ENCODE measurements at regions not wholly inside any gene's neighbourhood (a gene's known extent, or its start where the extent isn't known, plus 50 kb on each side); places are given as distances from the start of the nearest gene placed in this dataset.

GRCh38 chrY:10032516-10033140 is 504.9 kb downstream of the TSPY10 start:
- TF ChIP-seq CTCF (conservative IDR thresholded peaks at IDR 0.05; ENCODE audit: low read depth): no peak
- H3K27ac ChIP-seq: peak overlapping the region; percentile 77
- DNase-seq (ENCODE audit: low spot score): no peak
- ChIA-PET CTCF (no interaction called here), POLR2A (ENCODE audit: low non-redundant PET) (no interaction called here)

DNA sequence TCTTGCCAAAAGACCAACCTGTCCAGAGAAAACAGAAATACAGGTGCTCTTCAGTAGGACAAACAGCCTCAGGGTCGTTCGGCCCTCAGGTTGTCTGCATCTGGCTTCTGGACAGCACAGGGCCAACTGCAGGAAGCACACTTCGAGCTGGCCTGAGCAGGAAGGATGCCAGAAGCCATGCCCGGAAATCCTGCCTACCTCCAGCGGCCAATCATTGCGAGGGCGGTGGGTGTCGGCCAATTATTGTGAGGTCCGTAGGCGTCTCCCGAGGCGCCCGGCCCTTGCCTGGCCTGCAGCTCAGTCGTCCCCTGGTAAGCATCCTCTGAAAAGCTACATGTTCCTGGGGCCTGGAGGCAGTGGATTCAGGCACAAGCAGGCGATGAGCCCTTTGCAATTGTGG is 507.5 kb downstream of the TSPY10 start:
- POLR2A ChIA-PET (ENCODE audit: low non-redundant PET): no interaction called here

GRCh38 chrY:10037856-10038255 is 510.2 kb downstream of the TSPY10 start:
- H3K27ac ChIP-seq: no peak overlapping the region
- CTCF ChIA-PET: no interaction called here
- TF ChIP-seq CTCF (conservative IDR thresholded peaks at IDR 0.05; ENCODE audit: low read depth): no peak
- DNase-seq (ENCODE audit: low spot score): no peak
- POLR2A ChIA-PET (ENCODE audit: low non-redundant PET): no interaction called here

More for the DNA sequence above, 507.5 kb downstream of the TSPY10 start:
- TF ChIP-seq CTCF (conservative IDR thresholded peaks at IDR 0.05; ENCODE audit: low read depth): no peak
- no peak for DNase-seq (ENCODE audit: low spot score)
- CTCF ChIA-PET: no interaction called here
- no peak overlapping the region for H3K27ac ChIP-seq
